SK-N-SH (cell line): ENCODE measurements at regions not wholly inside any gene's neighbourhood (a gene's known extent, or its start where the extent isn't known, plus 50 kb on each side); places are given as distances from the start of the nearest gene placed in this dataset.

Experiments
- EZH2phosphoT487 ChIP-seq: fragments of 200-600 bp; sonication (generic); IDR thresholded peaks from 2 replicates; pipeline ENCODE4 v1.6.1; 2017; ENCODE audit warnings: low read depth, mixed run types, mild to moderate bottlenecking, antibody characterized with exemption, moderate library complexity, borderline replicate concordance
- FOXM1 ChIP-seq: IDR thresholded peaks from 2 replicates; pipeline ENCODE4 v1.4.0; 2012; ENCODE audit warnings: low read depth, mild to moderate bottlenecking
- MXI1 ChIP-seq: IDR thresholded peaks from 2 replicates; pipeline ENCODE4 v1.6.1; 2012; ENCODE audit warnings: mild to moderate bottlenecking, low read depth, low read length, improper control_type of control experiment
- POLR2AphosphoS5 ChIP-seq: IDR thresholded peaks from 2 replicates; pipeline ENCODE4 v1.6.1; 2012; ENCODE audit warnings: low read depth, low read length
- RFX5 ChIP-seq: IDR thresholded peaks from 2 replicates; pipeline ENCODE4 v1.6.1; 2012; ENCODE audit warnings: mild to moderate bottlenecking, improper control_type of control experiment, low read length
- RXRA ChIP-seq: IDR thresholded peaks from 2 replicates; pipeline ENCODE4 v1.4.0; 2012; ENCODE audit warnings: low read depth, mild to moderate bottlenecking, borderline replicate concordance
- TF ChIP-seq, protein P1 (sequence below): fragments of 200-600 bp; sonication (generic); IDR thresholded peaks from 2 replicates; pipeline ENCODE4 v1.6.1; 2017; ENCODE audit warnings: antibody characterized with exemption, mild to moderate bottlenecking, moderate library complexity

DNA sequence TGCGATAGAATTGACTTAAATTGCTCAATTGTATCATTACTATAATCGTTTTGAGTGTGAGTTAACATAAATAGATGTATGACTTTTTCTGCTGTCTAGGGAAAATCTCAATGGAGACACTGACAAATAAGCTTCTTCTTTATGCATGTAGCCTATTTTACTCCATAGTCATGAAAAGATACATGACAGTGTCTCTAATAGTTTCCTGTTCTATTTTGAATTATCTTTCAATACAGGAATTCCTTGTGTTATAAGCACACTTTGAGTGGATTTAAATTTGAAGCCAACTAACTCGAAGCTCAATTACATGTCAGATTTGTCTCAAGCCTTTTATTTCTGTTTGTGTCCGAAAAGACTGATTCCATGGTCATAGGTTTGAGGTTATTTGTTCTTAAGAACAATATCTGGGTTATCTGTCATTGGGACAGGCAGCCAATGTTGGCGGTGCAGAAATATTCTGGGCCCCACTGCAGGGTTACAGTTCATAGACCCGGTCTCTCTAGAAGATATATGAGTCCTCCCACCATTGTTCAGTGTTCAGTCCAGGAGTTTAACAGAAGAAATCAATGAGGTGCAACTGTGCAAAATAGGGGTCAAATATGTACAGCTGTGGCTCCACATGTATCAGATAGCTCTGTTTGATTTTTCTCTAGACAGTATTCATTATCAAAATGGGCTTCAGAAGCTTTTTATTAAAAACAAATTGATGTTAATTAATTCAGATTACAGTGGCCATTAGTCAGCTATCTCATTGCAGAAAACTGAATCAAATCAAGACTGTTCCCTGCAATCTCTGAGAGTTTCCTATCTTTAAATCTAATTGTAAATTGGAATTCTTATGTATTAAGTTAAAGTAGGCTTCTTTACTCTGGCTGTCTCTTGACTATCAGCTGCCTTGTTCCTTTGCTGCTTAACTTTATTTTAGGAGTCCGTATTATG lies 1238.8 kb downstream of the NXPH1 start:
- TF ChIP-seq, protein P1, sequence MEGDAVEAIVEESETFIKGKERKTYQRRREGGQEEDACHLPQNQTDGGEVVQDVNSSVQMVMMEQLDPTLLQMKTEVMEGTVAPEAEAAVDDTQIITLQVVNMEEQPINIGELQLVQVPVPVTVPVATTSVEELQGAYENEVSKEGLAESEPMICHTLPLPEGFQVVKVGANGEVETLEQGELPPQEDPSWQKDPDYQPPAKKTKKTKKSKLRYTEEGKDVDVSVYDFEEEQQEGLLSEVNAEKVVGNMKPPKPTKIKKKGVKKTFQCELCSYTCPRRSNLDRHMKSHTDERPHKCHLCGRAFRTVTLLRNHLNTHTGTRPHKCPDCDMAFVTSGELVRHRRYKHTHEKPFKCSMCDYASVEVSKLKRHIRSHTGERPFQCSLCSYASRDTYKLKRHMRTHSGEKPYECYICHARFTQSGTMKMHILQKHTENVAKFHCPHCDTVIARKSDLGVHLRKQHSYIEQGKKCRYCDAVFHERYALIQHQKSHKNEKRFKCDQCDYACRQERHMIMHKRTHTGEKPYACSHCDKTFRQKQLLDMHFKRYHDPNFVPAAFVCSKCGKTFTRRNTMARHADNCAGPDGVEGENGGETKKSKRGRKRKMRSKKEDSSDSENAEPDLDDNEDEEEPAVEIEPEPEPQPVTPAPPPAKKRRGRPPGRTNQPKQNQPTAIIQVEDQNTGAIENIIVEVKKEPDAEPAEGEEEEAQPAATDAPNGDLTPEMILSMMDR = no peak
- TF ChIP-seq RFX5 (no peak), MXI1 (no peak), POLR2AphosphoS5 (no peak), EZH2phosphoT487 (no peak), FOXM1 (no peak), RXRA (no peak)
